Dendritic cell treated with granulocyte-macrophage colony-stimulating factor and Interleukin-4, amounts not matched to agents 40 ng/mL and 50 ng/mL, for 4 days (primary cell): ENCODE measurements at regions not wholly inside any gene's neighbourhood (a gene's known extent, or its start where the extent isn't known, plus 50 kb on each side); places are given as distances from the start of the nearest gene placed in this dataset.
"Not testable (repeated sequence)": the region's sequence is repeated elsewhere in the genome, so short reads cannot be mapped to it uniquely, and the experiment has no call there.

Experiments
- H3K27ac Mint-ChIP-seq: one replicate; pipeline ENCODE4 v1.8.0; 2022; ENCODE audit warnings: mild to moderate bottlenecking, mixed read lengths
- H3K27me3 Mint-ChIP-seq: one replicate; pipeline ENCODE4 v1.8.0; 2022; ENCODE audit warnings: mild to moderate bottlenecking, mixed read lengths
- H3K36me3 Mint-ChIP-seq: one replicate; pipeline ENCODE4 v1.8.0; 2022; ENCODE audit warnings: low read depth, mixed read lengths
- H3K4me1 Mint-ChIP-seq: one replicate; pipeline ENCODE4 v1.8.0; 2022; ENCODE audit warnings: low read depth, mixed read lengths
- H3K4me3 Mint-ChIP-seq: one replicate; pipeline ENCODE4 v1.8.0; 2022; ENCODE audit warnings: mild to moderate bottlenecking, moderate library complexity, mixed read lengths
- H3K9me3 Mint-ChIP-seq: one replicate; pipeline ENCODE4 v1.8.0; 2022; ENCODE audit warnings: mixed read lengths
- intact Hi-C: fragments of 100-400 bp; cut with micrococcal nuclease; formaldehyde crosslinking; loops from one replicate; pipeline ENCODE4 v1.15.0; 2022

GRCh38 chr10:30216821-30217220 lies 132.3 kb downstream of the MTPAP start:
- Mint-ChIP-seq H3K9me3 (no peaks in the 10 kb centered on the region), H3K4me1 (peaks cover 26% of the 10 kb centered on the region), H3K27me3 (no peaks in the 10 kb centered on the region), H3K27ac (no peak overlapping the region), H3K4me3 (no peak overlapping the region), H3K36me3 (no peaks in the 10 kb centered on the region)
- intact Hi-C loops: no loop called here

DNA sequence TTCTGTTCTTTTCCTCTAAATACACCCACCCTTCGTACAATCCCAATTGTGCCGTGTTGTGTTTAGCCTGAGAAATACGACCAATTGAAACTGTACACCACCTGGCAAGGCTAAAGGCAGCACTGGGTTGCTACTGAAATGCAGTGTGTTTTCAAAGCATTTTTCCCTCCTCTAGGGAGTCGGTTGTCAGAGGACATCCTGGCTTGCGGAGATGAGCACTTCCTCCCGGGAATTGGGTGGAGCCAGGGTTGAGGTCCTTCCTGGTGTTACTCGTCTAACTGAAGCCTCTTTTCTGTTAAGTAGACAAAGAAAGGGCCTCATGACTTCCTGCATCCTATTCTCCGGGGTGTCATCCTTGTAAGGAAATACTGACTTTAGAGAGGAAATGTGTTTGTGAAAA lies 133.5 kb downstream of the MTPAP start:
- no peak overlapping the region for H3K4me3 Mint-ChIP-seq
- H3K4me1 Mint-ChIP-seq: peaks cover 25% of the 10 kb centered on the region
- H3K36me3 Mint-ChIP-seq: no peaks in the 10 kb centered on the region
- H3K27ac Mint-ChIP-seq: no peak overlapping the region
- intact Hi-C loops: no loop called here
- no peaks in the 10 kb centered on the region for H3K27me3 Mint-ChIP-seq
- no peaks in the 10 kb centered on the region for H3K9me3 Mint-ChIP-seq

GRCh38 chr10:30215141-30215540 lies 133.9 kb downstream of the MTPAP start:
- intact Hi-C loops: no loop called here
- no peak overlapping the region for H3K27ac Mint-ChIP-seq
- no peak overlapping the region for H3K4me3 Mint-ChIP-seq
- no peaks in the 10 kb centered on the region for H3K9me3 Mint-ChIP-seq
- H3K27me3 Mint-ChIP-seq: no peaks in the 10 kb centered on the region
- no peaks in the 10 kb centered on the region for H3K36me3 Mint-ChIP-seq
- peaks cover 20% of the 10 kb centered on the region for H3K4me1 Mint-ChIP-seq

DNA sequence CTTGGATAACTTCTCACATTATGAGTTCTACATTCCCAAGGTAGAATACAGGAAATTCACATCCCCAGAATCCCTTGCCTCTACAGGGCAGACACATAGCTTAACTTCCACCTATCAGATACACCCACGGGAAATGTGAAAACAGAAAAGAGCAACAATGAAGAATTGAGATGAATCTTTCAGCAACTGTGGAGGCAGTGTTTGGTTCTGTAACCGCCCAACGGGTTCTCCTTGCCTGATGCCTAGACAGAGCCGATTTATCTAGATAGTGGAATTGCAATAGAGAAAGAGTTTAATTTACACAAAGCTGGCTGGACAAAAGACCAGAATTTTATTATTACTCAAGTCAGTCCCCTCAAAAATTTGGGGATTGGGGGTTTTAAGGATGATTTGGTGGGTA lies 138.8 kb downstream of the MTPAP start:
- H3K9me3 Mint-ChIP-seq: no peaks in the 10 kb centered on the region
- no peaks in the 10 kb centered on the region for H3K36me3 Mint-ChIP-seq
- intact Hi-C loops: no loop called here
- no peaks in the 10 kb centered on the region for H3K4me1 Mint-ChIP-seq
- no peak overlapping the region for H3K4me3 Mint-ChIP-seq
- H3K27me3 Mint-ChIP-seq: no peaks in the 10 kb centered on the region
- H3K27ac Mint-ChIP-seq: no peak overlapping the region

DNA sequence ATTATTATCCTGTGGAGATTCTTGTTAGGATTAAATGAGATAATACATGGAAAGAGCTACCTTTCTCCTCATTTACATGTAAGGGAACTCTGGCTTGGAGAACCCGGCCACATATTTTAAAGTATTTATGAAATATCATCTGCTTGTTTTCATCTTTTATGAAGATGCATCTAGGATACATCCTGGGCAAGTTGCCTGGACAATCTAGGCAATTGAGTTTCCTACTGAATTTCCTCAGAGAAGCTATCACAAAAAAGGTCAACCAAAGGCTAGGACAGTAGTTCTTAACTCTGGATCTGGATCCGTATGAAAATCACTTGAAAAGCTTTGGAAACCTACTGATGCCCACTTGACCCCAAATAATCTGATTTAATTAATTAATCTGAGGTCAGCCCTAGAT lies 140.7 kb downstream of the MTPAP start:
- H3K9me3 Mint-ChIP-seq: peaks cover 6% of the 10 kb centered on the region
- H3K4me3 Mint-ChIP-seq: no peak overlapping the region
- H3K4me1 Mint-ChIP-seq: no peaks in the 10 kb centered on the region
- no peaks in the 10 kb centered on the region for H3K27me3 Mint-ChIP-seq
- intact Hi-C loops: no loop called here
- H3K36me3 Mint-ChIP-seq: no peaks in the 10 kb centered on the region
- H3K27ac Mint-ChIP-seq: no peak overlapping the region

DNA sequence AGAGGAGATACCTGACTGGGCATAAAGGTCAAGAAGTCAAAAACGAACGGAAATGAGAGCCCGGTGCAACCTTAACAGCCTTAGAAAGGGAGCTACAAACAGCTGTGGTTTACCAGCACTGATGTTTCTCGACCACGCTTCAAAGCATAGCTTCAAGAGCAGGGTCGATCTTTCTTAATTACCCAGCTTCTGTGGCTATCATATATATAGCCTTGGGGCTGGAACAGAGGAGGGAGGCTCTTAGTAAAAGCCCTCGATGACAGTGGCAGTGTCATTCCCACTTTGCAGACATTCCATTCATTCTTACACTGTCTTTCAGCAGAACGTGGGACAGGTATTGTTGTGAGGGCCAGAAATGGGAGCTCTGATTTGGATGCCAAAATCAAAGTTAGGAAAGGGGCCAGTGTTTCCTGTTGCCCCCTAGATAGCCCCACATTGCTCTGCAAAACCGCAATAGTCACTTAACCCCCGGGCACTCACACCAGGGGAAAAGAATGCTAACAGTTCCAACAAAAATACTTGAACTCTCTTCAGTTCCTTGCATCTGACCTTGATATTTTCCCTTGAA lies 141.5 kb downstream of the MTPAP start:
- Mint-ChIP-seq H3K4me3 (no peak overlapping the region), H3K27me3 (no peaks in the 10 kb centered on the region), H3K36me3 (no peaks in the 10 kb centered on the region), H3K9me3 (peaks cover 7% of the 10 kb centered on the region), H3K27ac (no peak overlapping the region), H3K4me1 (no peaks in the 10 kb centered on the region)
- intact Hi-C loops: no loop called here

DNA sequence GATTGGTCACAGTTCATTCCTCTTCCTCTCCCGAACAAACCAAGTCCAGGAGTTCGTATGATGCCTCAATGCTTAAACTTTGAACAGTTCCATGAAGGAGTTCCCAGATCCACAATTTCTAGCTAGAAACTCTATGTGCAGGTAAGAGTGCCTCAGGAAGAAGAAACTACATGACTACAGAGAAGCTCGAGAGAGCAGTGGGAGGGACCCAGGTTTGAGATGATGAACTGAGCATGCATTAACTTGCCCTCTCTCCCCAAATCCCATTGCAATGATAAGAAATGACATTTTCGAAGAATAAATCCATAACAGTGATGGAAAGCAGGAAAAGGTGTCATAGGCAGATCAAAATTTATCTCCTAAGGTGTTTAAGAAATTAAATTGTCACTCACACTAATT lies 140.6 kb upstream of the JCAD start:
- intact Hi-C loops: no loop called here
- H3K36me3 Mint-ChIP-seq: no peaks in the 10 kb centered on the region
- H3K27ac Mint-ChIP-seq: no peak overlapping the region
- H3K4me3 Mint-ChIP-seq: no peak overlapping the region
- no peaks in the 10 kb centered on the region for H3K27me3 Mint-ChIP-seq
- peaks cover 7% of the 10 kb centered on the region for H3K9me3 Mint-ChIP-seq
- no peaks in the 10 kb centered on the region for H3K4me1 Mint-ChIP-seq

GRCh38 chr10:30199376-30200016 lies 140.1 kb upstream of the JCAD start:
- Mint-ChIP-seq H3K4me3 (no peak overlapping the region), H3K27me3 (no peaks in the 10 kb centered on the region), H3K36me3 (no peaks in the 10 kb centered on the region)

DNA sequence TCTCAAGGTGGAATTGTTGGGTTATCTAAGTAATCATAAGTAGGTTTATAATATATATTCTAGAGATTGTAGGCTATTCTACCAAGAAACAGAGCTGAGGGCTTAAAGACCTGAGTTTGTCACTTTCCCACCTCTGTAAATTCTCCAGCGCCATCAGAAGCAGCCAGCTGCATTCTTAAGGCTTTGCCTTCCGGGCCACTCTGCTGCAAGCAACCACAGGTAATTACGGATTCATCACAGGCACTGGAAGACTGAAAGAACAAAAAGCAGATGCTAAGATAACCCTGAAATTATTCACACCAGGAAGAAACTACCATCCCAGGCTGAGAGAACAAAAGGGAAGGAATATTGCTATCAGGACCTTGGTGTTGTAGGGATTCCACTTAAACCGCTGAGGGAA lies 137.8 kb upstream of the JCAD start:
- Mint-ChIP-seq H3K4me1 (no peaks in the 10 kb centered on the region), H3K36me3 (no peaks in the 10 kb centered on the region), H3K27me3 (no peaks in the 10 kb centered on the region), H3K4me3 (no peak overlapping the region), H3K27ac (no peak overlapping the region), H3K9me3 (no peaks in the 10 kb centered on the region)
- intact Hi-C loops: no loop called here

More at GRCh38 chr10:30199376-30200016, 140.1 kb upstream of the JCAD start:
- no peaks in the 10 kb centered on the region for H3K4me1 Mint-ChIP-seq
- intact Hi-C loops: no loop called here
- peaks cover 7% of the 10 kb centered on the region for H3K9me3 Mint-ChIP-seq
- H3K27ac Mint-ChIP-seq: no peak overlapping the region

- H3K27ac Mint-ChIP-seq, intact Hi-C loops, H3K36me3 Mint-ChIP-seq, H3K9me3 Mint-ChIP-seq, H3K27me3 Mint-ChIP-seq, H3K4me3 Mint-ChIP-seq, H3K4me1 Mint-ChIP-seq: not testable (repeated sequence)
These were observed 137.2 kb upstream of the JCAD start for GRCh38 chr10:30196559-30196958.

DNA sequence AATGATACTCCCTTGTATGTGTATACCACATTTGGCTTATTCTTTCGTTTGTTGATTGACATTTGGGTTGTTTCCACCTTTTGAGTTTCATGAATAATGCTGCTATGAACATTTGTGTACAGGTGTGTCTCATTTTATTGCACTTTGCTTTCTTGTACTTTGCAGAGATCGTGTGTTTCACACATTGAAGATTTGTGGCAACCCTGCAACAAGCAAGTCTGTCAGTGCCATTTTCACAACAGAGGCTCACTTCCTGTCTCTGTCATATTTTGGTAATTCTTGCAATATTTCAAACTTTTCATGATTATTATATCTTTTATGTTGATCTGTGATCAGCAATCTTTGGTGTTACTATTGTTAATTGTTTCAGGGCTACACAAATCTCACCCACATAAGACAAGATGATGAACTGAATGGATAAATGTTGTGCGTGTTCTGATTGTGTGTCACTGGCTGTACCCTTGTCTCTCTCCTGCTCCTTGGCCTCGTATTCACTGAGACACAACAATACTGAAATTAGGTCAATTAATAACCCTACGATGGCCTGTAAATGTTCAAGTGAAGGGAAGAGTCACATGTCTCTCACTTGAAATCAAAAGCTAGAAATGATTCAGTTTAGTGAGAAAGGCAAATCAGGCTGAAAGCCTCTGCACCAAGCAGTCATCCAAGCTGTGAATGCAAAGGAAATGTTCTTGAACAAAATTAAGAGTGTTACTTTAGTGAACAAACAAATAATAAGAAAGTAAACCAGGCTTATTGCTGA lies 133.6 kb upstream of the JCAD start:
- no peaks in the 10 kb centered on the region for H3K9me3 Mint-ChIP-seq
- intact Hi-C loops: no loop called here
- H3K27me3 Mint-ChIP-seq: no peaks in the 10 kb centered on the region
- H3K27ac Mint-ChIP-seq: no peak overlapping the region
- no peaks in the 10 kb centered on the region for H3K4me1 Mint-ChIP-seq
- no peak overlapping the region for H3K4me3 Mint-ChIP-seq
- no peaks in the 10 kb centered on the region for H3K36me3 Mint-ChIP-seq

DNA sequence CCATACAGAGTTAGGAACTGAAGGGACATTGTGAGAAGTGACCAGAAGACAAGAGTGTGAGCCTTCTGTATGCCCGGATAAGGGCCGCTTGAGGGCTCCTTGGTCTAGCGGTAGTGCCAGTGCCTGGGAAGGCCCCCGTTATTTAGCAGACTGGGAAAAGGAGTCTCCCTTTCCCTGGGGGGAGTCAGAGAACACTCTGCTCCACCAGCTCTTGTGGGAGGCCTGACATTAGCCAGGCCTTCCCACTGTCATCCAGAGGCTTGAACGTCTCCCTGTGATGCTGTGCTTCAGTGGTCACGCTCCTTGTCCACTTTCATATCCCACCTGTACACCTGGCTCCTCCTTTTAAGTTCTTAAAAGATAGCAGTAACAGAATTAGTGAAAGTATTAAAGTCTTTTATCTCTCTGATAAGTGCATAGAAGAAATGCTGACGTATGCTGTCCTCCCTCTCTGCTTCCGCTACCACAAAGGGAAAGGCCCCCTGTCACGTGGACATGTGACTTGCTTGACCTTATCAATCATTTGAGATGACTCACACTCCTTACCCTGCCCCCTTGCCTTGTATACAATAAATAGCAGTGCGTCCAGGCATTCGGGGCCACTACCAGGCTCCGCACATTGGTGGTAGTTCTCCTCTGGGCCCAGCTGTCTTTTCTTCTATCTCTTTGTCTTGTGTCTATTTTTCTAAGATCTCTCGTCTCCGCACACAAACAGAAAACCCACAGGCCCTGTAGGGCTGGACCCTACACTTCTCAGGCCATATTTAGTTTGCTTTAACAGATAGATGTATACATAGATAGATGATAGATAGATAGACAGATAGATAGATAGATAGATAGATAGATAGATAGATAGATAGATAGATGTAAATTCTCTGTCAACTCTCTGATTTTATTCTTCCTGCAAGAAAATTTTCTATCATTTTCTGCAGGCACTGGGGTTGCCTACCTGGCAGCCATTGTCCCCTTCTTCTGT lies 131.5 kb upstream of the JCAD start:
- intact Hi-C loops: no loop called here
- no peaks in the 10 kb centered on the region for H3K9me3 Mint-ChIP-seq
- H3K27me3 Mint-ChIP-seq: no peaks in the 10 kb centered on the region
- peaks cover 5% of the 10 kb centered on the region for H3K4me1 Mint-ChIP-seq
- no peak overlapping the region for H3K27ac Mint-ChIP-seq
- H3K4me3 Mint-ChIP-seq: no peak overlapping the region
- no peaks in the 10 kb centered on the region for H3K36me3 Mint-ChIP-seq

DNA sequence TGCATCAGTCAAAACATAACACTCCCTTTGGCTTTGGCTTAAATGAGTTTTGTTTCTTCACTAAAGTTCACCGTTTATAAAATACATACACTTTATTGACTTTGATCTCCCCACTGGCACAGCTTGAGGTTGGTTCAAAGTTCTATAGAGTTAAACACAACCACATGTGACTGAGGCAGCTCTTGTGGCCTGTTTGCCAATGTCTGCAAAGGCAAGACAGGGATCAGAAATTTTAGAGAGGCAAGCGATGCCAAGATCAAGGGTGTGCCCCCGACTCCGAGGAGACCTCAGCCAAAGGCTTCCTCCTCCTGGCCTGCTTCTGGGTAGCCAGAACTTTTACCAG lies 129.8 kb upstream of the JCAD start:
- intact Hi-C loops: no loop called here
- Mint-ChIP-seq H3K27me3 (no peaks in the 10 kb centered on the region), H3K4me1 (peaks cover 5% of the 10 kb centered on the region), H3K36me3 (no peaks in the 10 kb centered on the region), H3K27ac (no peak overlapping the region), H3K9me3 (no peaks in the 10 kb centered on the region), H3K4me3 (no peak overlapping the region)
